CMK (cell line): ENCODE measurements at regions not wholly inside any gene's neighbourhood (a gene's known extent, or its start where the extent isn't known, plus 50 kb on each side); places are given as distances from the start of the nearest gene placed in this dataset.
"Not testable (repeated sequence)": the region's sequence is repeated elsewhere in the genome, so short reads cannot be mapped to it uniquely, and the experiment has no call there.

Experiments used
- DNase-seq: peaks from one replicate; pipeline ENCODE4 v3.0.0-alpha.2; 2010; ENCODE audit warnings: low read depth

DNA sequence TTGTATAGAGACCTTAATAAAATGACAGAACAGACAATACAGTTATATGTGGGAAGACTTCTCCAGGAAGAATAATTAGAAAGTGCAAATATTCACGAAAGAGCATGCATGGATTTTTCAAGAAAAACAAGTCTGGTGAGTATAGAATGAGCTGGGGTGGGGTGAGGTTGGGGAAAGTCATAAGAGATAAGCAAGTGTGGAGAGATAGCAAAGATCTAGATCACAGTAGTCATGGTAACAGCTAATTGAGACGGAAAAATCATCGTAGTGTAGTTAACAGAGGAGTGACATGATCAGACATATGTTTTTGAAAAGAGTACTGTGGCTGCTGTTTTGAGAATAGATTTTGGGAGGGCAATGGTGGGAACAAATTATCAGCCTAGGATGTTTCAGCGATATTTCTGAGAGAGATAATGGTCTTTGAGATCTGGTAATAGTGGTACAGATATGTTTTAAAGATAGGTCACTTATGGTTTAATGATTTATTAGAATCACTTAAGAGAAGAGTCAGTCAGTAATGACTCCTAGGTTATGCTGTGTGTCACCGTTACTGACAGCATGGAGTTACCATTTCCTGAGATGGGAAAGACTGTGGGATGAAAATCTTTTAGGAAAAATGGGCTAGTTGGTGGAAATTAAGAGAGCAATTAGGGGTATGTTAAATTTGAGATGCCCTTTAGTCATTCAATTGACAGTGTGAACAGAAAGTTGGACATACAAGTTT lies 248.5 kb upstream of the SLC8A1 start:
- no peak for DNase-seq

DNA sequence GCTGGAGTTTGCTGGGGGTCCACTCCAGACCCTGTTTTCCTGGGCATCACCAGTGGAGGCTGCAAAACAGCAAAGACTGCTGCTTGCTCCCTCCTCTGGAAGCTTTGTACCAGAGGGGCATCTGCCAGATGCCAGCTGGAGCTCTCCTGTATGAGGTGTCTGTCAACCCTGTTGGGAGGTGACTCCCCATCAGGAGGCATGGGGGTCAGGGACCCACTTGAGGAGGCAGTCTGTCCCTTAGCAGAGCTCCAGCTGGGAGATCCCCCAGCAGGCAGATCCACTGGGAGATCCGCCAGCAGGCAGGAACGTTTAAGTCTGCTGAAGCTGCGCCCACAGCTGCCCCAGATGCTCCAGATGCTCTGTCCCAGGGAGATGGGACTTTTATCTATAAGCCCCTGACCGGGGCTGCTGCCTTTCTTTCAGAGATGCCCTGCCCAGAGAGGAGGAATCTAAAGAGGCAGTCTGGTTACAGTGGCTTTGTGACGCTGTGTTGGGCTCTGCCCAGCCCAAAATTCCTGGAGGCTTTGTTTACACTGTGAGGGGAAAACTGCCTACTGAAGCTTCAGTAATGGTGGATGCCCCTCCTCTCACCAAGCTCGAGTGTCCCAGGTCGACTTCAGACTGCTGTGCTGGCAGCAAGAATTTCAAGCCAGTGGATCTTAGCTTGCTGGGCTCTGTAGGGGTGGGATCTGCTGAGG lies 260.5 kb upstream of the SLC8A1 start:
- not testable (repeated sequence) for DNase-seq

DNA sequence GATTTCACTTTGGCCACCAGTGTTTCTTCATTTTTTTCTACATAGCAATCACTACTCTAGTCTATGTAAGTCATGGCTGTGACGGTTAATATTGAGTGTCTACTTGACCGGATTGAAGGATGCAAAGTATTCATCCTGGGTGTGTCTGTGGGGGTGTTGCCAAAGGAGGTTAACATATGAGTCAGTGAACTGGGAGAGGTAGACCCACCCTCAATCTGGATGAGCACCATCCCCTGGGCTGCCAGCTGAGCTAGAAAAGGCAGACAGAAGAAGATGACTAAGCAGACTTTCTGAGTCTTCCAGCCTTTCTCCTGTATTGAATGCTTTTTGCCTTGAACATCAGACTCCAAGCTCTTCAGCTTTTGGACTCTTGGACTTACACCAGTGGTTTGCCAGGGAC lies 265.0 kb upstream of the SLC8A1 start:
- DNase-seq: no peak

DNA sequence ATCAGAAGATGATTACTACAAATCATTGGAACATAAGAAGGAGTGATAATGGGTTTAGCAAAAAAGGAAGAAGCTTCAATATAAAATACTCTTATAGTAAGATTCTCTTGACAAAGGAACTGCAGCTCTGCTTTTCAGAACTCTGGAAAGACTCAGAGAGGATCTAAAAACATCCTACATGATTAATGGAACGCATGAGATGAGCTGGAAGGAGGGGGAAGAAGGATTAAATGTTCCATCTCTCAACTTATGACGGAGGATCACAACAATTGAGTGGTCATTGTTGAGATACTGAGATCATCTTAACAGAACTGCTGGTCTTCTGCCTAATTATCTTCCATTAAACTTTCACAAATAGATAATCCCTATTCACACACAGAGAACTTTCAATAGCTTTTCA lies 267.5 kb upstream of the SLC8A1 start:
- DNase-seq: no peak

DNA sequence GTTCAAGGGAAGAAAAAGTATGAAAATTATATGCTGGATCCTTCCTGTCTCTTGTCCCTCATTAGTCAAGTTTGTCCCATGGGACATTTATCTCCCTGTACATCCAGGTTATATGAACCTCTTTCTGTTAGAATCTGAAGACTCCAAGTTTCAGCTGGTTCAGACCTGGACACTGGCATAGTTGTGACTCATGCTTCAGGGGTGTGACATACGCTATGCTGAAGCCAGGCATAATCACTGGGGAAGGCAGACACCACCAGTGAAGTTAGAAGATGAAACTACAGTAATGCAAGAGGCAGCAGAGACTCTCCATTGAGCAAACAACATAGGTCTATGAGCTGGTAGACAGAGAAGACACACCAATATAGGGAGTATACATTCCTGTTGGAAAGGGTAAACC lies 269.7 kb upstream of the SLC8A1 start:
- DNase-seq: no peak

DNA sequence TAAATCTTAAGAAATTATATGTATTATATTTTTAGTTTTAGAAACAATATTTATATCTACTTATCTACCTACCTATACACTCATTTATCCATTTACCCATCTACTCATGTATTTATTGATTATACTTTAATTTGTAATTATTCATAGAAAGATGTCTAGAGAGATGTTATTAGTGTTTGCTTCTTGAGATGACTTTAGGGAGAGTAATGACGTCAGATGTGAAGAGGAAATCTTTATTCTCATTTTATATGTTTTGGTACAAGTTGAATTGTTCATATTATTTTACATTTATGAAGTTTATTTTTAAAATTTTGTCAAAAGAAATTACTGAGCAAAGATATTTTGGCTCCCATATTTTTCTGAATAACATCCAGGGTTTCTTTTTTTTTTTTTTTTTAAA lies 271.3 kb upstream of the SLC8A1 start:
- no peak for DNase-seq

DNA sequence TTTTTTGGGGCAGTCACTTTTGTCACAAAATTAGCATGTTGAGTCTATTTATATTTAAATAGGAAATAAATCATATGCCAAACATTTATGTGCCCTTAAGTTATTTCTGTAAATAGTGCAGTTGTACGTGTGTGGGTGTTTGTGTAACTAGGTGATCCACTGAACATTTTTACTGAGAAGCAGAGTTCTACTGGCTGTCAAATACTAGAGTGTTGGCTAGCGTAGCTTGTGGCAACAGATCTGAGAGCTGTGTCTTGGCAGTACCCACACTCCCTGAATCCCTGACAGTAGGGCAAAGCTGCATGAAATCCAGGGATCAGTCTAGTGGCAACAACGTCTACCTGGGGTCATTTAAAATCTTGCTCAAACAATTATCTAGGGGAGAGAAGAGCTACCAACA lies 273.1 kb upstream of the SLC8A1 start:
- DNase-seq: no peak

DNA sequence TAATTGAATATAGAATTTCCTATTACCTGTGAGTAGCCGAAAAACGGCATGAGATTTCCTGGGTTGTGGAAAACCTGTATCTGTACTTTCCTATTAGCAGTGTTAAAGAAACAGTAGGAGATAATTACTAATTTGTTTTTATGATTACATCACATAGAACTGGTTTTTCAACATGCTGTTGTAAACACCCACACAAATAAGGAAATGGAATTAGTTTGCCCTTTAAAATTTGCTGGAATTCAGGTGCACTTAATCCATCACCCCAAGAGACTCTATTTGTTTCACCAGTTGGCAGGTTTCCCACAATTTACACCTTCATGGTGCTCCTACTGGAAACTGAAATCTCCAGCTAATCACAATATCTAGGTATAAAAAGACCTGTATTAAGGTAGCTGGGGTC lies 274.1 kb upstream of the SLC8A1 start:
- no peak for DNase-seq

DNA sequence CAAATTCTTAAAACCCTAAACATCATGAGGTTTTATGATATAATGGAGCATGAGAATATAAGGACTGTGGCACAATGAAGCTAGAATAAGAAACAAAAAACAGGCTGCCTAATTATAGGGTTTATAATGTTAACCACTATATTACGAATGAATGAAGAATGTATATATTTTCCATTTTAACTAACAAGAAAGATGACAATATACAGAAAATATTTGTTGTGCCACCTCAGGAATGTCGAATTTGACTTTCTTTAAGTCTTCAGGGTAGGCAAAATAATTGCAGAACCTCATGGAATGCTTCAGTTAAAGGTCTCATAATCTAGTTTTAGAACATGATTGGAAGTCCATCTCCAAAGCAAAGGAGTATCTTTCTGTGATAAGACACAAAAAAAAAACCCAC lies 282.9 kb upstream of the SLC8A1 start:
- DNase-seq: no peak

DNA sequence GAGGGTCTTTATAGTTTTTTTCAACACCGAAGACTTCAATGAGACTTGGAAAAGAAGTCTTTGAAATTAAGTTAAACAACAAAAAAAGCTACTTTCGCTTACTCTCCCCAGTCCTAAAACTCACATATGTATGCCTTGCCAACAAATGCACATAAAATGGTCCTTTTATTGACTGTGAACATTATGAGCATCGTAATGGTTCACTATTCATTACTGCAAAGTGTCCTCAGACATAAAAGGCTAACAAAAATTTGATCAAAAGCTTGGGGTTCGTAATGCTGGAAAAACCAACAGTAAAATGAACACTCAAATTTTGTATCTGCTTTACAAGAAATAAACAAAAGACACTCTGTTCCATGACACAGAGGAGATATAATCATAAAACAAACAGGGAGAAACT lies 285.3 kb upstream of the SLC8A1 start:
- DNase-seq: no peak

DNA sequence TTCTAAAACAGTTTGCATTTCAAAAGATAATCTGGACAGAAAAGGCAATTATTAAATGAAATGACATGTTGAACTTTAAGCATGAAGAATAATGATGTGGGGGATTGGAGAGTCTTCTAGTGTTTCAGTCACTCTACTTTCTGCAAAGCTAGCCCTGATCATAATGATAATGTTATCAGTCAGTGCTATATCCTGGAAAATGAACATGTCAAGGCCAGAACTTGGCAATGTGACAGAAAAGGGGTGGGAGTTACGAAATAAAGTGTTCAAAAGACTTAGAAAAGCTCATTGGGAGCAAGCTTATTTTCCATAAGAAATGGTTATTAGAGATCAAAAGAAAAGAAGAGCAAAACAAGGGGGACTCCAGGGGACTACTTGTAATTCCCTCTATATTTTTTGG lies 288.5 kb upstream of the SLC8A1 start:
- DNase-seq: no peak

DNA sequence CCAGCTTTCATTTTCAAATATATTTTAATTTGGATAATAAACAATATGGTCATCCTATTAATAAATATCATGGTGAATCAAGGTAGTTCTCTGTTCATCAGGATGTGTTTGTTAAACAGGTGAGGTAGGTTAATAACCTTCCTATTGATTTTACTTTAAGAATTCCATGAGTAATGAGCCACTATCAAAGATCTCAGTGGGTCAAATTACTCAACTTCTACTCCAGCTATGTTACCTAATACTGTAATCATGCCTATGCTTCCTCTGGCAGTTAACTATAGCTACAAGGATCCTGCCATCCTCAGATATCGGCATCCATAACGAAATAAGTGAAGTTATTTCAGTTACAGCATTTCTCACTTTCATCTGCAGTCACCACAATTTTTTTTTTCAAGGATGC lies 289.6 kb upstream of the SLC8A1 start:
- no peak for DNase-seq

DNA sequence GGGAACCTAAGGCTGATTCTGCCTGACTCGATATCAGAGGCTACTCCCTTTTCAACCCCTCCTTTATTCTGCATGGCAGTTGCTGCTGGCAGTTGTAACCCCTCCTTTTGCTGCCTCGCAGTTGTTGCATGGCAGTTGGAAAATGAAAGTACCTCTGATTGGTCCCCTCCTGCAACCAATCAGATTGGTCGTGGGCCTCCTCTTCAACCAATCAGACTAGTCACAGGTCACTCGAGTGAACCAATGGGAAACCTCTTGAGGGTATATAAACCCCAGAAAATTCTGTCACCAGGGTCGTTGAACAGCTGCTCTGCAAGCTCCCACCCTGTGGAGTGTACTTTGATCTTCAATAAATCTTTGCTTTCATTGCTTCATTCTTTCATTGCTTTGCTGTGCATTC lies 294.3 kb upstream of the SLC8A1 start:
- peak; percentile 5 for DNase-seq

DNA sequence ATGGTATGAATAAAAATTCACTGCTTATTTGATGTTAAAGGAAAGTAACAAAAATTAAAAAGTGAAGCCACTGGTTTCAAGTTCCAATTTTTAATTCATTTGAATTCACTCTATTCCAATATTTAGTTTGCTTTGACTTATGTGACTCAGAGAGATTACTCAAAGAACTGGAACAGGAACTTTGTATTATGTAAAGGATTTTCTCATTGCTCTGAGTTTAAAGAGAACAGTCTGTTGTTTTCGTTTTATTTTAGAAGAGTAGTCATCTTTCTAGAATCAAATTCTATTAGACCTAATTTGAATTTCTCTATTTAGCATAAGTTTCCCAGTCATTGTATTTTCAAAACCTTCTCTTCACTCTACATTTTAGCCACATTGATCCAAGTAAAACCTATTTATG lies 300.1 kb upstream of the SLC8A1 start:
- no peak for DNase-seq

DNA sequence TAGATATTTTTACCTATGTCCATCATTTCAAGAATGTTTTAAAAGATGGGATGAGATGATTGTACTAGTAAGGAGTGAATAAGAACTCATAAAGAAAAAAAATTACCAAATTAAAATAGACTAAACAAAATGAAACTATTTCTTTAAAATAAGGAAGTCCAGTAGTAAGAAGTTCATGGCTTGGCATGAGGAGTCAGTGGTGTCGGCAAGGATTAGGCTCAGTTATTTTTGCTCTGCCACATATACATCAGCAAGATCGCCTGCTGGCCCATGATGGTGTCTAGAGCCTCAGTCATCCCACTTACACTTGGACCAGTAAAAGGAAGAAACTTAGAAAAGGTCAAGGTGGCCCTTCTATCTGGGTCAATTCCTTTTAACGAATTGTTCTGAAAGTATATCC lies 300.9 kb upstream of the SLC8A1 start:
- no peak for DNase-seq

DNA sequence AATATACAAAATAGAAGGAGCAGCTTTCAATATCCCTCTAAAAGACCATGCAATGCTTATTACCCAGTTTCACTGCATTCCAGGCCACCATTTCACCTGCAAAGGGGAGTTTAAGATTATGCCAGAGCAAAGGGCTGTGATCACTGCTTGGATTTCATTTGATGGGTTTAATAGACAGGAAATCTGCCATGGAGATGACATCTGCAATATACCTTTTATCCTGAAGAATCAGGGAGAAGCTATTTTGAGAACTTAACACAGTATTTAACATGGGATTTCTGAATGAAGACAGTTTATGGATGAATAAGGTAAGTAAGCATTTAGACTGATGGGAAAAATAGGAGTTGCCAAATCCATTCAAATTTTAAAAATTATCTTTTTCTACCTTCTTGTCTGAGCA lies 303.0 kb upstream of the SLC8A1 start:
- no peak for DNase-seq

DNA sequence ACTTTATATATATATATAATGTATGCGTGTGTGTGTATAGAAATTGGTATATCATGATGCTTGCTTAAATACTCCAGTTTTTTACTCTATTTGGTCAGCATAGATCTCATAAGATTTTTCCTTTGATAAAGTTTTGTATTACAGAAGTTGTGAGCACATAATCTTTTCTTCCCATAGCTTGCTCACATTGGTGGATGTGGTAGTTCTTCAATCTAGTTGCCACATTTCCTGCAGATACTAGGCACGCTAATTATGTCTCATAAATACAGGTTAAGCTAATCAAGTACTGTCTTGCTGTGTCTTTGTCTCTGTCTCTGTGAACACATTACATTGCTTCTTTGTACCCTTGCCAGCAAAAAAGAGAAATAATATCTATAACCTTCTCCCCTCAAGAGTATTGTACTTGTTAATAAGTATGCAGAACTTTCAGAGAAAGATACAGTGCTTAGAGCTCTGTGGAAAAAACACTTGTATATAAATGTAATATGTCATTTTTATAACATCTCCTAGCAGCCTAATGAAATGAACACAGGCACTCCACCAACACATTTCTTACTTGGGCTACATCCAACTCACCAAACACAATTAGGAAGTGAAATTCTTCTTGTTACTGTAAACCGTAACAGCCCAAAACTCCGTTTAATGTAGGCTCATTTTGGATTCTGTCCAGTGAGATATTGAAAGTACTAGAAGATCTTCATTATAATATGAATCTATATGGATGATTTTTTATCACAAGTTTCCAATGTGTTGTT lies 306.7 kb upstream of the SLC8A1 start:
- no peak for DNase-seq

DNA sequence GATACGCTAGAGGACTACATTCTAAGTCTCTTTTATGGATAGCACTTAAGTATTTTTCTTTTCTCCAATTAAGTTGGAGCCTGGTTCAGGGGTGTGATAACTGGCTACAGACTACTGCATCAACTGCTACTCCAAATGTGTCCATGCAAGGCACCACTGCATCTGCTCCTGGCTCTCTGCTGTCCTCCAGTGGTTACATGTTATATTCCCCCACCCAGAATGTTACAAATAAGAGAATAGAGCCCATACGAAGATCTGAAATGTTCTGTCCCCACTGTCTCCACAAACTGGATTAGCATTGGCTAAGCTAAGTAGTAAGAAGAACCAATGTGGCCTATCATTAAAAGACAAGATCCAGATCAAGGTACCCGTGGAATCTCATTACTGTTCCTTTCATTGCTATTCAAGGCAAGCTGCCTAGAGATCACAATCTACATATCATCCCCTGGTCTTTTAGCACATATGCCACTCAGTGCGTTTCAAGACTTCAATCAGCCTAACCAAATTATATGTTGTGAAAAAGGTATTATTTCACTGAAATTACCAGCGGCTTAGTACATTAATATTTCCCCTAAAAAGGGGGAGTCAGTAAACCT lies 308.3 kb upstream of the SLC8A1 start:
- no peak for DNase-seq

DNA sequence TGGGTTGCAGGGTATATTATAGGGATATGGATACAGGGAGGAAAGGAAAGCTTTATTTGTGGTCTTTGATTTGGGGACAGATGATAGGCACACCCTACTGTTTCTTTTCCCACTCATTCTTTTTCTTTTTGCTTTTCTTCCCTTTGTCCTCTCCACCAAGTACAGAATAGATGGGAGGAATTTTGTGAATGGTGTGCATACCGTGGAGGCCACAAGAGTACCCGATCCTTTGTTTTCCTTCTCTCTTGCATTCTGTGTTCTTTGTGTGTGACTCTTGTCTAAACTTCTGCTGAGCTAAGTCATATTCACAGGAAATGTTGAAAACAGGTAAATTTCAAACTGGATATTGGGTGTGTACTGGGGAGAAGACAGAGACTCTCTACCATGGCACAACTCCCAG lies 321.4 kb upstream of the SLC8A1 start:
- DNase-seq: no peak

DNA sequence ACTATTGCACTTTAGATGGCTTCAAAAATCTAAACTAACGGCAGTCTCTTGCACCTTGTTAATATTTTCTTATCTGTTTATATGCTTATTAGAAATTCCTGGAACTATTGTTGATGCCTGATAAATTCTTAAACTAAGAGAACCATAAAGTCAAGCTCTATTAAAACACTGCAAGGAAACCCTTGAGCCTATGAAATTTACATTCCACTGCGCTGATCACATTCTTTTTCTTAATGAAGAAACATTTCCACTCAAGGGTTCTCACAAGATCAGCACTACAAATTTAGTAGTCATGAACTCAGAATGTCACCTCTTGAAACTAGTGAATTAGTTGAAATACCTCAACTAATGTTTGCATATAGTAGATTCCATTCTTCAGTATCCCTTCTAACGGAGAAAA lies 331.8 kb upstream of the SLC8A1 start:
- no peak for DNase-seq

DNA sequence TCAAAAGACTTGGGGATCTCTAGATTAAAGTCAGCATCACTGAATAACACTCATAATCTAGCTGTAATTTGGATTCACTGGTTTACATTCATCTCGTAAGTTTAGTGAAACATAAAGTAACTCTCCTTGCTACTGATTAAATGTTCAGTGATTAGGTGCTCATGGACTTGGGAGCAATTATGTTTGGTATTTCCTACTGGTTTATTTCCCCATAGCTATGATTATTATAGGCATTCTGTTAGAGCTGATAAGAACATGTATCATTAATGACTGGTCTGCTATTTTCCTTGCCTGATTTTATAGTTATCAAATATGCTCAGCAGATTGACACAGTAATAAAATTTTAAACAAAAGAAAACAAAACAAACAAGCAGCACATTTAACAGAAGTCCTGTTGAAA lies 334.7 kb upstream of the SLC8A1 start:
- no peak for DNase-seq

DNA sequence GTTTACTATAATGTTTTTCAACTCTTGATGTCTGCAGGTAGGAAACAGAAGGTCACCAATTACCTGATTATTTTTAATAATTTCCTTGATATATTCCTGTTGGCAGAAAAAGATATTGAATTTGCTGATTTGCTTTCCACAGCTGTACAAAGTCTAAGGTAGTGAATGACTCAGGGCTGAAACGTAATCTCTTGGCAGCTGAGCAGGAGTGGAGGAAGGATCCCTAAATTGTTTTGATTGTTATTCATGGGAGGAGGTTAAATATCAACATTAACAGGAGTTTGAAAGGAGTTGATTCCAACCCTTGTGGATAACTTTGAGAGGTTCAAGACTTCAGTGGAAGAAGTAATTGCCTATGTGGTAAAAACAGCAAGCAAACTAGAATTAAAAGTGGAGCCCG lies 345.2 kb upstream of the SLC8A1 start:
- no peak for DNase-seq

DNA sequence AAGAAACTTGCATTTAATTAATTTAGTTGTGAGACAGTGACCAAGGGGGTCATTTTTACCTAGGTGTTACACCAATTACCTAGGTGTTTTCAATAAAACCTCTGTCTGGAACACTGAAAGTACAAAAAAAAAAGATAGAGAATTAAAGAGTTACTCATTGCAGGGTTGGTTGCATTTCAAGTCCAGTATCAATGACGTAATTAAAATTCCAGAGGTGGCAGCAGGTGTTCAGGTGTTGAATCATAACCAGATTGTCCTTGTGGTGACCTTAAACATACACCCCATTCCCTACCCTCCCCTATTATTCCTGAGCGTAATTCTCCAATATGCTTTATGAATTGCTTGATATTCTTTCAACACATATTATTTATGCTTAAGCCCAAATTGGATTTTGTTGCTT lies 352.0 kb upstream of the SLC8A1 start:
- no peak for DNase-seq
